K562 (cell line): ENCODE measurements at regions not wholly inside any gene's neighbourhood (a gene's known extent, or its start where the extent isn't known, plus 50 kb on each side); places are given as distances from the start of the nearest gene placed in this dataset.

Source experiments
- ATAC-seq: fragments of 200-7000 bp; cut with Tn5 transposase; 3 replicates; pipeline ENCODE4 v1.9.1; 2020; ENCODE audit warnings: moderate library complexity
- BruUV-seq: library from RNA; stranded (reverse); fragments of 400-500 nt; replicated peaks from 2 replicates; lab custom pipeline; 2021; lab: Mats Ljungman, UMichigan
- CTCF ChIA-PET: fragments of 300-600 bp; formaldehyde crosslinking; extraction: SDS; loops from one replicate; lab custom pipeline; 2021; ENCODE audit warnings: low intra/inter-chr PET ratio; lab: Yijun Ruan, JAX
- POLR2A ChIA-PET: fragments of 300-600, 350-650 bp; sonication (Branson Sonifier 250); formaldehyde crosslinking; extraction: SDS; loops from one replicate; lab custom pipeline; 2021; ENCODE audit warnings: antibody characterized with exemption, inconsistent platforms; lab: Yijun Ruan, JAX
- DNase-seq, 4 experiments: peaks; one replicate each; pipeline versions ENCODE4 v3.0.0 to v3.0.0-alpha.2; 2011 to 2018; ENCODE audit warnings: low spot score in 3 of 4, mixed read lengths in 3 of 4; ENCODE audit errors: extremely low read depth in 1 of 4
- FAIRE-seq: peaks from 2 replicates; lab custom pipeline; 2011; peaks lifted over from hg19 to GRCh38; lab: Jason Lieb, UNC
- H2AFZ ChIP-seq: 2 replicates; pipeline ENCODE4 v1.6.0; 2011; ENCODE audit warnings: low read depth, low read length, control low read depth, inconsistent platforms
- H3K27ac ChIP-seq: fragments of 200-600 bp; 3 replicates; pipeline ENCODE4 v1.8.0; 2011; ENCODE audit warnings: low read depth, mild to moderate bottlenecking, control low read depth, inconsistent platforms, low read length, moderate library complexity, mixed read lengths; ENCODE audit errors: extremely low read depth
- H3K27me3 ChIP-seq, 2 experiments: fragments of 300-600 bp in 1 of 2; 2 replicates in 1 of 2; 3 replicates in 1 of 2; pipeline versions ENCODE4 v1.6.0 to v1.8.0; 2011; ENCODE audit warnings: inconsistent platforms in 2 of 2, low read length in 2 of 2, mild to moderate bottlenecking in 1 of 2, mixed read lengths in 1 of 2, moderate library complexity in 1 of 2; ENCODE audit not compliant: control insufficient read depth in 2 of 2, insufficient read depth in 2 of 2
- H3K36me3 ChIP-seq: fragments of 300-600 bp; 3 replicates; pipeline ENCODE4 v1.8.0; 2011; ENCODE audit warnings: mild to moderate bottlenecking, low read length, inconsistent platforms; ENCODE audit not compliant: control insufficient read depth, insufficient read depth
- H3K4me1 ChIP-seq, 2 experiments: fragments of 200-600 bp in 1 of 2; replicated peaks in 1 of 2; 2 replicates in 1 of 2; 3 replicates in 1 of 2; pipeline versions ENCODE4 v1.5.1 to v1.8.0; 2011; ENCODE audit warnings: inconsistent platforms in 2 of 2, low read length in 2 of 2, mild to moderate bottlenecking in 1 of 2, mixed read lengths in 1 of 2, moderate library complexity in 1 of 2; ENCODE audit not compliant: control insufficient read depth in 2 of 2, insufficient read depth in 2 of 2
- H3K4me2 ChIP-seq: 2 replicates; pipeline ENCODE4 v1.6.1; 2011; ENCODE audit warnings: low read length, control low read depth, inconsistent platforms, mixed read lengths; ENCODE audit not compliant: insufficient read depth
- H3K4me3 ChIP-seq: fragments of 200-600 bp; sonication (generic), shearing (Covaris generic); 2 replicates; pipeline ENCODE4 v1.5.1; 2016; ENCODE audit warnings: control low read depth, inconsistent platforms
- H3K79me2 ChIP-seq: fragments of 200-600 bp; 3 replicates; pipeline ENCODE4 v1.8.0; 2011; ENCODE audit warnings: low read length, inconsistent platforms; ENCODE audit not compliant: control insufficient read depth, insufficient read depth
- H3K9ac ChIP-seq, 2 experiments: 2 replicates each; pipeline versions ENCODE4 v1.6.0 to v1.6.1; 2011; ENCODE audit warnings: low read depth in 2 of 2, low read length in 2 of 2, control low read depth in 1 of 2, inconsistent platforms in 1 of 2, mild to moderate bottlenecking in 1 of 2, mixed read lengths in 1 of 2; ENCODE audit not compliant: insufficient read depth in 1 of 2
- H3K9me1 ChIP-seq: one replicate; pipeline ENCODE4 v1.6.0; 2011; ENCODE audit warnings: inconsistent platforms, mild to moderate bottlenecking, low read length, moderate library complexity; ENCODE audit not compliant: control insufficient read depth, insufficient read depth
- H3K9me3 ChIP-seq: replicated peaks from 2 replicates; pipeline ENCODE4 v1.5.1; 2011; ENCODE audit warnings: low read depth, low read length, inconsistent platforms; ENCODE audit not compliant: control insufficient read depth, insufficient read depth
- H4K20me1 ChIP-seq: replicated peaks from 2 replicates; pipeline ENCODE4 v1.6.1; 2011; ENCODE audit warnings: low read length, inconsistent platforms, mixed read lengths; ENCODE audit not compliant: control insufficient read depth, insufficient read depth
- CBX2 ChIP-seq: fragments of 200-600 bp; sonication (generic); IDR thresholded peaks from one replicate; pipeline ENCODE4 v1.6.1; 2012; ENCODE audit warnings: mild to moderate bottlenecking, low read length, inconsistent platforms; ENCODE audit not compliant: insufficient read depth, poor library complexity, severe bottlenecking
- DPF2 ChIP-seq: fragments of 450-650 bp; IDR thresholded peaks from 2 replicates; pipeline ENCODE4 v1.6.1; 2016
- HNRNPH1 ChIP-seq: fragments of 200-400 bp; formaldehyde crosslinking; optimal IDR thresholded peaks from 2 replicates; pipeline ENCODE3; 2017; ENCODE audit warnings: low read depth, mild to moderate bottlenecking, low read length, moderate library complexity
- JUND ChIP-seq, 2 experiments: IDR thresholded peaks; 2 replicates in 1 of 2; 3 replicates in 1 of 2; pipeline ENCODE4 v1.6.1; 2011; ENCODE audit warnings: borderline replicate concordance in 2 of 2, low read depth in 2 of 2, low read length in 2 of 2, improper control_type of control experiment in 1 of 2, missing biosample characterization in 1 of 2, missing genetic modification characterization in 1 of 2, missing genetic modification reagents in 1 of 2
- POLR3A ChIP-seq: IDR thresholded peaks from 2 replicates; pipeline ENCODE4 v1.6.1; 2011; ENCODE audit warnings: borderline replicate concordance, mild to moderate bottlenecking, moderate library complexity; ENCODE audit not compliant: insufficient read length, insufficient read depth; ENCODE audit errors: extremely low read depth
- ZNF347 ChIP-seq: fragments of 450-650 bp; formaldehyde crosslinking; IDR thresholded peaks from 2 replicates; pipeline ENCODE4 v1.4.0; 2020; ENCODE audit warnings: low read depth, mild to moderate bottlenecking, moderate library complexity
- ZSCAN29 ChIP-seq: fragments of 450-650 bp; IDR thresholded peaks from 2 replicates; pipeline ENCODE4 v1.6.1; 2017
- WGBS: fragments of 100-300 bp; shearing (Covaris generic); methylation state at CpG from one replicate; pipeline ENCODE4 v1.1.6; 2016; ENCODE audit warnings: low coverage, mixed read lengths; ENCODE audit not compliant: insufficient coverage; ENCODE audit errors: missing lambda C conversion rate; 5-methylcytosine and 5-hydroxymethylcytosine counted together
- in situ Hi-C: fragments of 300-500 bp; cut with MboI; formaldehyde crosslinking; loops from 4 replicates; pipeline ENCODE4 v1.15.0; 2018; ENCODE audit warnings: inconsistent platforms, mixed read lengths
- intact Hi-C: fragments of 100-400 bp; cut with micrococcal nuclease; formaldehyde crosslinking; loops from 2 replicates; pipeline ENCODE4 v1.14.2; 2022
- TF ChIP-seq, protein P1 (sequence below), 2 experiments: fragments of 150-350 bp in 1 of 2; IDR thresholded peaks; 2 replicates each; pipeline ENCODE4 v1.6.1; 2012 to 2016; ENCODE audit warnings: low read depth in 2 of 2, low read length in 2 of 2, mild to moderate bottlenecking in 1 of 2, moderate library complexity in 1 of 2
- TF ChIP-seq, protein P2 (sequence below): fragments of 250-450 bp; sonication (Bioruptor Pico); IDR thresholded peaks from 2 replicates; pipeline ENCODE4 v1.8.0; 2022; ENCODE audit warnings: inconsistent platforms, mild to moderate bottlenecking, moderate library complexity, borderline replicate concordance
- TF ChIP-seq, protein P3 (sequence below): fragments of 450-650 bp; conservative IDR thresholded peaks from 2 replicates; pipeline ENCODE4 v1.6.1; 2016; ENCODE audit warnings: missing genetic modification characterization, low read depth, mild to moderate bottlenecking, control low read depth, missing compliant biosample characterization

DNA sequence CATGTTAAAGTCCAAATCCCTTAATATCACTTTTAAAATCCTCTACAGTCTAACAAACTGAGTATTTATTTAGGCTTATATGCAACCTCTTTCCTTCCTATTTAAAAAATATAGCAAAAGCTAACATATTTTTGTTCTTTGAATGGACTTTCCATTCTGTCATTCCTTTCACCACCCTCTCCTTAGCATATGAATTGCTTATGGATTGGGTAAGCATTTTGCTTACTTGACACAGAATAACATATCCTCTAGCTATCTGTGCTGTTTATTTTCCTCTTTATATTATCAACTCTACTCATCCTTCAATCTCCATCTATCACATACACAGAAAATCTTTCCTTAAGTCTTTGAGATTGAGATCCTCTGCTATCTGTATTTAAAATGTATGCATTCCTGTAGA, 206.1 kb upstream of the NEIL3 start (continued):
- TF ChIP-seq, protein P1, sequence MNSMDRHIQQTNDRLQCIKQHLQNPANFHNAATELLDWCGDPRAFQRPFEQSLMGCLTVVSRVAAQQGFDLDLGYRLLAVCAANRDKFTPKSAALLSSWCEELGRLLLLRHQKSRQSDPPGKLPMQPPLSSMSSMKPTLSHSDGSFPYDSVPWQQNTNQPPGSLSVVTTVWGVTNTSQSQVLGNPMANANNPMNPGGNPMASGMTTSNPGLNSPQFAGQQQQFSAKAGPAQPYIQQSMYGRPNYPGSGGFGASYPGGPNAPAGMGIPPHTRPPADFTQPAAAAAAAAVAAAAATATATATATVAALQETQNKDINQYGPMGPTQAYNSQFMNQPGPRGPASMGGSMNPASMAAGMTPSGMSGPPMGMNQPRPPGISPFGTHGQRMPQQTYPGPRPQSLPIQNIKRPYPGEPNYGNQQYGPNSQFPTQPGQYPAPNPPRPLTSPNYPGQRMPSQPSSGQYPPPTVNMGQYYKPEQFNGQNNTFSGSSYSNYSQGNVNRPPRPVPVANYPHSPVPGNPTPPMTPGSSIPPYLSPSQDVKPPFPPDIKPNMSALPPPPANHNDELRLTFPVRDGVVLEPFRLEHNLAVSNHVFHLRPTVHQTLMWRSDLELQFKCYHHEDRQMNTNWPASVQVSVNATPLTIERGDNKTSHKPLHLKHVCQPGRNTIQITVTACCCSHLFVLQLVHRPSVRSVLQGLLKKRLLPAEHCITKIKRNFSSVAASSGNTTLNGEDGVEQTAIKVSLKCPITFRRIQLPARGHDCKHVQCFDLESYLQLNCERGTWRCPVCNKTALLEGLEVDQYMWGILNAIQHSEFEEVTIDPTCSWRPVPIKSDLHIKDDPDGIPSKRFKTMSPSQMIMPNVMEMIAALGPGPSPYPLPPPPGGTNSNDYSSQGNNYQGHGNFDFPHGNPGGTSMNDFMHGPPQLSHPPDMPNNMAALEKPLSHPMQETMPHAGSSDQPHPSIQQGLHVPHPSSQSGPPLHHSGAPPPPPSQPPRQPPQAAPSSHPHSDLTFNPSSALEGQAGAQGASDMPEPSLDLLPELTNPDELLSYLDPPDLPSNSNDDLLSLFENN (IDR thresholded peaks at IDR 0.05; ENCODE audit: low read depth in 2 of 2, low read length in 2 of 2) = no peak
- TF ChIP-seq, protein P2, sequence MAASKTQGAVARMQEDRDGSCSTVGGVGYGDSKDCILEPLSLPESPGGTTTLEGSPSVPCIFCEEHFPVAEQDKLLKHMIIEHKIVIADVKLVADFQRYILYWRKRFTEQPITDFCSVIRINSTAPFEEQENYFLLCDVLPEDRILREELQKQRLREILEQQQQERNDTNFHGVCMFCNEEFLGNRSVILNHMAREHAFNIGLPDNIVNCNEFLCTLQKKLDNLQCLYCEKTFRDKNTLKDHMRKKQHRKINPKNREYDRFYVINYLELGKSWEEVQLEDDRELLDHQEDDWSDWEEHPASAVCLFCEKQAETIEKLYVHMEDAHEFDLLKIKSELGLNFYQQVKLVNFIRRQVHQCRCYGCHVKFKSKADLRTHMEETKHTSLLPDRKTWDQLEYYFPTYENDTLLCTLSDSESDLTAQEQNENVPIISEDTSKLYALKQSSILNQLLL (CRISPR knock-in tag) = no peak
- TF ChIP-seq ZNF347 = no peak

DNA sequence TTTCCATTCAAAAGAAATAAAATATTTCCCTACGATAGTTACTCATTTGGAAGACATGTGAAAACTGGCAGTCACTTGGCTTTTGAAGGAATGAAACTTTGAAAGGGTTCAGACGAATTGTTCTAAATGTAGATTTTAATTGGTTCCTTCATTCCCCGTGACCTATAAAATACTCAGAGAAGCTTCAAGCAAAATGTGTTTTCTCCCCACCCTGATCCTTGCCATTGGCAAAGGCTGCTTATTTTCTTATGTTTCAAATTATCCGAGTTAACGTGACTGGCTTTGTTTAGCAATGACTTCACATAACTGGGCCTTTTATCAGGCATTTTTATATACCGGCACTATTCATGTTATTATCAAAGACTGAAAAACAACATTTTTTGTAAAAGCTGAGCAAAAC, 204.1 kb upstream of the NEIL3 start:
- intact Hi-C loops = no loop called here
- POLR2A ChIA-PET = no interaction called here
- TF ChIP-seq ZSCAN29 = no peak
- TF ChIP-seq POLR3A = no peak
- no peak for TF ChIP-seq DPF2
- TF ChIP-seq, protein P3, sequence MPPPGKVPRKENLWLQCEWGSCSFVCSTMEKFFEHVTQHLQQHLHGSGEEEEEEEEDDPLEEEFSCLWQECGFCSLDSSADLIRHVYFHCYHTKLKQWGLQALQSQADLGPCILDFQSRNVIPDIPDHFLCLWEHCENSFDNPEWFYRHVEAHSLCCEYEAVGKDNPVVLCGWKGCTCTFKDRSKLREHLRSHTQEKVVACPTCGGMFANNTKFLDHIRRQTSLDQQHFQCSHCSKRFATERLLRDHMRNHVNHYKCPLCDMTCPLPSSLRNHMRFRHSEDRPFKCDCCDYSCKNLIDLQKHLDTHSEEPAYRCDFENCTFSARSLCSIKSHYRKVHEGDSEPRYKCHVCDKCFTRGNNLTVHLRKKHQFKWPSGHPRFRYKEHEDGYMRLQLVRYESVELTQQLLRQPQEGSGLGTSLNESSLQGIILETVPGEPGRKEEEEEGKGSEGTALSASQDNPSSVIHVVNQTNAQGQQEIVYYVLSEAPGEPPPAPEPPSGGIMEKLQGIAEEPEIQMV (tag) = no peak
- TF ChIP-seq HNRNPH1 = no peak
- TF ChIP-seq CBX2 = no peak
- no peak for TF ChIP-seq JUND (IDR thresholded peaks at IDR 0.05; ENCODE audit: borderline replicate concordance, low read depth, low read length)
- no peak for TF ChIP-seq JUND (tag; IDR thresholded peaks at IDR 0.05; ENCODE audit: borderline replicate concordance, low read depth, low read length)

More for the DNA sequence above, 204.1 kb upstream of the NEIL3 start:
- Histone ChIP-seq H3K36me3 (no peaks in the 10 kb centered on the region), H3K27me3 (no peaks in the 10 kb centered on the region), H3K4me2 (no peak overlapping the region), H3K27ac (no peak overlapping the region), H3K9me1 (no peaks in the 10 kb centered on the region), H4K20me1 (no peaks in the 10 kb centered on the region), H3K79me2 (no peaks in the 10 kb centered on the region), H3K4me3 (no peak overlapping the region), H3K9me3 (no peaks in the 10 kb centered on the region), H2AFZ (no peak overlapping the region), H3K9ac (no peak overlapping the region), H3K4me1 (no peaks in the 10 kb centered on the region)
- FAIRE-seq (no peak), ATAC-seq (no peak), DNase-seq (no peak)
- in situ Hi-C loops = no loop called here
- CTCF ChIA-PET = no interaction called here
- whole genome bisulfite sequencing = 0% methylated on average over 6 of the region's 6 CpGs
- no TSS peak for BruUV-seq
